Epithelial cell of proximal tubule (primary cell): ENCODE measurements at regions not wholly inside any gene's neighbourhood (a gene's known extent, or its start where the extent isn't known, plus 50 kb on each side); places are given as distances from the start of the nearest gene placed in this dataset.
"Not testable (repeated sequence)": the region's sequence is repeated elsewhere in the genome, so short reads cannot be mapped to it uniquely, and the experiment has no call there.

Source experiments
- DNase-seq: peaks from one replicate; pipeline ENCODE4 v3.0.0-alpha.2; 2011; ENCODE audit warnings: low read depth
- H3K4me3 ChIP-seq: 2 replicates; pipeline ENCODE4 v1.5.1; 2011; ENCODE audit warnings: low read depth, mild to moderate bottlenecking, low read length
- TF ChIP-seq, protein P1 (sequence below): conservative IDR thresholded peaks from 2 replicates; pipeline ENCODE4 v1.5.1; 2012; ENCODE audit warnings: low read depth, mild to moderate bottlenecking, low read length

DNA sequence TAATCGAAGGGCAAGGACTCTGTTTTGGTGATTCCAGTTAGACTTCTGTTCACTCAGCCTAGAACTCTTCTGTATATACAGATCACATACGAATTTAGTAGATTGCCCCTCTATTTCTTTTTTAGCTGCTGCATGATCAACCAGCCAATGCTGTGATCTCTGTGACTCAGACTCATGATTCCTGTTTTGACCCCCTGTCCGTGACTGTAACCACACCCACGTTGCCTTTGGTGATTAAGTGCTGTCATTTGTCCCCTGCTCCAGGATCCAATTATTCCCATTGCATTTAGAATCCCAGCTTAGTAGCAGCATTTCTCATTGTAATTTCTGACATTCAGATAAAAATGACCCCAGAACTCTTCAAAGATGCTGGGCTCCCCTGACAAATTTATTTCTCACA, 545.7 kb downstream of the NPIPA7 start:
- no peak overlapping the region for H3K4me3 ChIP-seq
- DNase-seq, result no peak
- TF ChIP-seq, protein P1, sequence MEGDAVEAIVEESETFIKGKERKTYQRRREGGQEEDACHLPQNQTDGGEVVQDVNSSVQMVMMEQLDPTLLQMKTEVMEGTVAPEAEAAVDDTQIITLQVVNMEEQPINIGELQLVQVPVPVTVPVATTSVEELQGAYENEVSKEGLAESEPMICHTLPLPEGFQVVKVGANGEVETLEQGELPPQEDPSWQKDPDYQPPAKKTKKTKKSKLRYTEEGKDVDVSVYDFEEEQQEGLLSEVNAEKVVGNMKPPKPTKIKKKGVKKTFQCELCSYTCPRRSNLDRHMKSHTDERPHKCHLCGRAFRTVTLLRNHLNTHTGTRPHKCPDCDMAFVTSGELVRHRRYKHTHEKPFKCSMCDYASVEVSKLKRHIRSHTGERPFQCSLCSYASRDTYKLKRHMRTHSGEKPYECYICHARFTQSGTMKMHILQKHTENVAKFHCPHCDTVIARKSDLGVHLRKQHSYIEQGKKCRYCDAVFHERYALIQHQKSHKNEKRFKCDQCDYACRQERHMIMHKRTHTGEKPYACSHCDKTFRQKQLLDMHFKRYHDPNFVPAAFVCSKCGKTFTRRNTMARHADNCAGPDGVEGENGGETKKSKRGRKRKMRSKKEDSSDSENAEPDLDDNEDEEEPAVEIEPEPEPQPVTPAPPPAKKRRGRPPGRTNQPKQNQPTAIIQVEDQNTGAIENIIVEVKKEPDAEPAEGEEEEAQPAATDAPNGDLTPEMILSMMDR, result no peak

DNA sequence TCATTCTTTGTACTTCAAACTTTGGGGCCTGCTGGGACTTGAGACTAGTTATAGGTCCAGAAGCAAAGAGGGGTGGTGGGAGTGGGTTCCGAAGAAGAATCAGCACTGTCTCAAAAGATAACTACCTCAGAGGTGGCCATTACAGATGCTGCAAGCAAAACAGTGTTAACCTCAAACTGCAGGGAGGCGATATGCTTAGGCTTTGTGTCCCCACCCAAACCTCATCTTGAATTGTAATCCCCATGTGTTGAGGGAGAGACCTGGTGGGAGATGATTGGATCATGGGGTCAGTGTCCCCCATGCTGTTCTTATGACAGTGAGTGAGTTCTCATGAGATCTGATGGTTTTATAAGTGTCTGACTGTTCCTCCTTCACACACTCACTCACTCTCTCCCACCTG, 545.3 kb downstream of the XYLT1 start:
- TF ChIP-seq, protein P1, result no peak
- no peak overlapping the region for H3K4me3 ChIP-seq
- no peak for DNase-seq

DNA sequence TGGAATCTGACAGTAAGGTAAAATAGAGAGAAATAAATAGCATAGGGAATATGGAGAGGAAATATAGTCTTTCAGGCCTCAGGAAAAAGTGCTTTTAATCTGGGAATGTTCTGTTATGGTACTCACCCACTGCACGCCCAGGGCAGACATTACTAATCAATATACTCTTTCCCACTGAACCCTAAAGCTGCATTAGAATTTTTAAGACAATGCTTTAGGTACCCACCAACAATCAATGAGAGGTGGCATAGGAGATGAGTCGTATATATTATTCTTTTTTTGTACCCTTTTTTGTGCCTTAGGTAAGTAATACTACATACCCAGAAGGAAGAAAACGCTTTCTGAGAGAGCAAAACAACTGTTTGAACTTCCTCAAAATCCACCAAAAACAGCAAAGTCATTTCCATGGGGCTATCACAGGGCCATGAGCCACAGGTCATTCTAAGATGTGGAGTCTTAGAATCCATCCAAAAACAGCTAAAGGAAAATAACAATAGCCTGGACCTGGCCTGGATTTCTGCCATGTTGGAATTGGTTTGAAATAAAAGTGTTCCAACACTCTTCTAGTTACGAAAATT, 542.1 kb downstream of the XYLT1 start:
- no peak for DNase-seq

DNA sequence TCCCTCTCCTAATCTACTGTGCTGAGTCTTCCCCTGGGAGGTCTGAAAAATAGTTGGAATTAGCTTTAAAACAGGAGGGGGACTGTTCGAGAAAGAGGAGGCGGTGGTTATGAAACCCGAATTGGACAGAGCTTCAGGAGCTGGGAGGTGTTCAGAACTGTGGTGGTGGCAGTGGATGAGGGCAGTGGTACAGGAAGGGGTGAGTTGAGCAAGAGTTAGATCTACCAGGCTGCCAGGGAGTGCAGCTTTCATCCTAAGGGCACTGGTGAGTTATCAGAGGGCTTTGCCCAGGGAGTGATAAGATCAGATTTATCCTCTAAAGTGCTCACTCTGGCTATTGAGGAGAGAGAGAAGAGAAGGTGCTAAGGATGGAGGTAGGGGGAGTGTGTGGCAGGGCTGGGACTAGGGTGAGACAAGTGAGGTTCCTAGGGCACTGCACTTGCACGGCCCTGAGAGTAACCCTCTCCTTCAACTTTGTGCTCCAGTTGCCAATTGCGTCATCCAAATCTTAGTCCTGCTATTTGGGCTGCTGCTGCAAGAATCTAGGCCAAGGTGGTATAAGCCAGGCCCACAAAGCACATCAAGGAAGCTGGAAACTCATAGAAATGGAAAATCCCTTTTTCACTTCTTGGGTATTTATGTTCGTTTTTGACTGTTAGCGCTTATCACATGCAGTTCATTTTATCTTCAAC, 540.3 kb downstream of the XYLT1 start:
- TF ChIP-seq, protein P1, result no peak
- no peak for DNase-seq
- no peak overlapping the region for H3K4me3 ChIP-seq

More for the DNA sequence above, 542.1 kb downstream of the XYLT1 start:
- TF ChIP-seq, protein P1, result no peak
- H3K4me3 ChIP-seq, result no peak overlapping the region

DNA sequence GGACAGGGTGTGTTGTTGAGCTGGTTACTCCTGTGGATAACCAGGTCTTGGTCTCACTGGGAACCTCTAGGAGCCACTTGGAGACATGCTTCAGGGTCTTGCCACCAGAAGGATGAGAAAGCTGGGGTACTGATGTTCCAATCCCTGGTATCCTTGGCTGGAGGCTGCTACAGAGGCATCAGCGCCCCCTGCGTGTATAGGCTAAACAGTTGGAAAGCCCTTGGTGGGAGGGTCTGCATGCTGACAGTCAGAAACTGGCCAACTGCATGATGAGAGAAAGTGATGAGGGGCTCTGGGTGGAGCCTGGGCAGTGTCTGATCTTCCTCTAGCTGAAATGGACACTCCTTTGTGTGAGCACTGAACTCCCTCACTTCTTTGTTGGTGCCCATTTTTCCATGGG, 536.9 kb downstream of the XYLT1 start:
- H3K4me3 ChIP-seq, result no peak overlapping the region
- TF ChIP-seq, protein P1, result no peak
- DNase-seq, result no peak

DNA sequence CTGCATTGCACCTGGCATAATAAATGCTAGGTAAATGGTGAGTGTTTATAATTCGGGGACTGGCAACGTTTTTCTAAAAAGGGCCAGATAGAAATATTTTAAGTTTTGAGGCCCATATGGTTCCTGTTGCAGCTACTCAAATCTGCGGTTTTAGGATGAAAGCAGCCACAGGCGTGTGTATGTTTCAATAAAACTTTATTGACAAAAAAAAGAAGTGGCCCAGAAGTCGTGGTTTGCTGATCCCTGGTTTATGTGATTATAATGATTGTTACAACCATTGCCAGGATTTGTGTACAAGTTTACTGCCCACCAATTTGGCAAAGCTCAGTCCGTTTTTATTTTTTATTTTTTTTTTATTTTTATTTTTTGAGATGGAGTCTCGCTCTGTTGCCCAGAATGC, 536.1 kb downstream of the XYLT1 start:
- TF ChIP-seq, protein P1, result no peak
- H3K4me3 ChIP-seq, result no peak overlapping the region
- no peak for DNase-seq

DNA sequence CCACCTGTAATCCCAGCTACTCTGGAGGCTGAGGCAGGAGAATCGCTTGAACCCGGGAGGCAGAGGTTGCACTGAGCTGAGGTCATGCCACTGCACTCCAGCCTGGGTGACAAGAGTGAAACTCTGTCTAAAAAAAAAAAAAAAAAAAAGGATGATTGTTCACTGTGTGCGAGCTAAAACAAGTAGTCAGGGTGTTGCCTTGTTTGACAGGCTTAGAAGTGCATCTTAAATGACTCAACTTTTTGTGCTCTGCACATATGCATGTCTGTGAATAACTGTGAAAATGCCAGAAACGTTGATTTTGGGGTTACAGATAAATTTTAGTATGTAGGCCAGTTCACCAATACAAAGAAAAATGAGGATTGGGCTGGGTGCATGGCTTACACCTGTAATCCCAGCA, 534.9 kb downstream of the XYLT1 start:
- DNase-seq, H3K4me3 ChIP-seq: not testable (repeated sequence)
